HG03558 (cell line): ENCODE measurements at regions not wholly inside any gene's neighbourhood (a gene's known extent, or its start where the extent isn't known, plus 50 kb on each side); places are given as distances from the start of the nearest gene placed in this dataset.
A peak's percentile ranks its signal among the peaks of the same experiment; 100 is the strongest.

ENCODE experiments used
- ATAC-seq: cut with Tn5 transposase; IDR thresholded peaks from one replicate; pipeline ENCODE4 v1.9.1; 2021; ENCODE audit warnings: moderate number of reproducible peaks; ENCODE audit not compliant: unreplicated experiment; ENCODE audit errors: extremely low read depth

DNA sequence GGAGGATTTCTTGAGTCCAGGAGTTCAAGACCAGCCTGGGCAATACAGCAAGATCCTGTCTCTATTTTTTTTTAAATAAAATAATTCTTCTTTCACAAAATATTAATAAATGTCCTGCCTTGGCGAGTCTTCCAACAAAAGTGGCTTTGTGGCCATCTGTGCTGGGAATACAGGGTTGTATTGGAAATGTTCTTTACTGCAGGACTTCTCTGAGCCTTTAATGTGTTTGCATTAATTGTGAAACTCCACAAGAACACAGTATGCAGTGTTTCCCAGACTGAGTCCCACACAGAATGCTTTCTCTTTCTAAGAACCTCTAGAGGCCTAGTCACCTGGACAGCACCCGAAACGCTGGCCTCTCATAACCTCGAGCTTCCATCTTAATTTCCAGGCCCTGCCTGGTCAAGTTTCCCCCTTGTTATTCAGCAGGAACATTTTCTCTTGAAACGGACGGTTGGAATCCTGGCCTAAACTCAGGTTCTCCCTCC lies 85.4 kb upstream of the ARRDC4 start:
- no peak for ATAC-seq

DNA sequence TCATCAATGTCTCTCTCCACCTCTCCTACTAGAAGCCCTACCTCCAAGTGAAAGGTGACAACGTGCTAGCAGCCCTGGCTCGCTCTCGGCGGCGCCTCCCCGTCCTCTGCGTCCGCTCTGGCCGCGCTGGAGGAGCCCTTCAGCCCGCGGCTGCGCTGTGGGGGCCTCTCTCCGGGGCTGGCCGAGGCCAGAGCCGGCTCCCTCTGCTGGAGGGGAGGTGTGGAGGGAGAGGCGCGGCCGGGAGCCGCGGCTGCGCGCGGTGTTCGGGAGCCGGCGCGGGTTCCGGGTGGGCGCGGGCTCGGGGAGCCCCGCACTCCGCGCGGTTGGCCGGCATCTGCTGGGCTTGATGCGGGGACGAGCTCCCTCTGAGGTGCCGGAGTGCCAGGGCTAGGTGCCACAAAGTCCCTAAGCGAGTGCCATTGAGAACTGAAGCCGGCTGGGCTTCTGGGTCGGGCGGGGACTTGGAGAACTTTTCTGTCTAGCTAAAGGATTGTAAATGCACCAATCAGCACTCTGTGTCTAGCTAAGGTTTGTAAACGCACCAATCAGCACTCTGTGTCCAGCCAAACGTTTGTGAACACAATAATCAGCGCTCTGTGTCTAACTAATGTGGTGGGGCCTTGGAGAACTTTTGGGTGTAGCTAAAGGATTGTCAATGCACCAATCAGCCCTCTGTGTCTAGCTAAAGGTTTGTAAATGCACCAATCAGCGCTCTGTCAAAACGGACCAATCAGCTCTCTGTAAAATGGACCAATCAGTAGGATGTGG lies 84.8 kb upstream of the ARRDC4 start:
- ATAC-seq, result no peak

- ATAC-seq, result no peak
Observed at GRCh38 chr15:97876281-97876675, 84.2 kb upstream of the ARRDC4 start.

DNA sequence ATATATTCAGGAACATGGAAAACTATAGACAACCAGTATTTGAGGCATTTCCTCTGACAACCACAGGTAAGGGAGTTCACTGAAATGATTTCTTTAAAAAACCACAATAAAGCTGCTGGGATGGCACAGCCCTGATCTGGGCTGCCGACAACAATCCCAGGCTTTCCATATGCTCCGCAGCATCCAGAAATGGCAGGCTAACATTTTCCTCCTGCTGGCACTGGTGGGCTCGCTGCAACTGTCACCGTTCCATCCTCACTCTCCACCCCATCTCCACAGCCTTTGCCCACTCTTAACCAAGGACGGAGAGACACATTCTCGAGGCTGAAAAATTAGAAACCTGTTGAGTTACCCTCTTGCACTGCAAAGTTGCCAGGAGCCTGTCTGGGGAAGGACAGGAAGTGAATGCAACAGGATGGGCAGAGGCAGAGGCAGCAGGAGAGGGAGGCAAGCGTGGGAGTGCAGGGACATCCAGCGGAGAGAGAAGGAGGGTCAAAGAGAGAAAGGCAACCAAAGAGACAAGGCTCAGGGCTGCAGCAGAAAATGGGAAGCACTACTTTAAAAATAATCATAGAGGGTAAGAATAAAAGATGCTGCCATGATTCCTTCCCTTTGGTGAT lies 79.0 kb upstream of the ARRDC4 start:
- ATAC-seq, result no peak

DNA sequence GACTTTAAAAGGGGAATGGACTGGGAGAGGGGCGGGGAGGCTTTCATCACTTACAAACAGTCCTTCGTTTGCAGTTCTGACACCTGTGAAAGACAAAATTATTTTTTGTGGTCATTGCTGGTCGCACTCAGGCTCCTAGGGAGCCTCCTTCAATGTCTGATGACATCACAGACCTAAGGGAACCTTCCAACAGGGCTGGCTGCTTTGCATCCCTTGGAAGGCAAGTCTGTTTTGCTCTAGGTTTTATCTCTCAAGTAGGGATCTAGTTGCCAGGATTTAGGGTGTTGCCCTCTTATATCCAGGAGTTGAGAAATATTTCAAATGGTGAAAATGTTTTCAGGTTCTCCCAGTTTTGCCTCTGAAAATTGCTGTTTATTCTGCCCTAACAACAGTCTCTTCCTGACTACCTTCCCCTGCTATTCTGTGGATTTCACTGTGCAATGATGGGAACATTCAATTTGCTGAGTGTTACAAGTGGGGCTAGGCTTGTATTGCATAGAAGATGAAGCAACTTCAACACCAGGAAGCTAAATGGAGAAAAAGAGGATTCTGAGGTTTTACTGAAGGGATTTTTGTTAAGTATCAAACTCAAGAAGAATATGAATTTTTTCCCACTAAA lies 75.9 kb upstream of the ARRDC4 start:
- ATAC-seq, result no peak

DNA sequence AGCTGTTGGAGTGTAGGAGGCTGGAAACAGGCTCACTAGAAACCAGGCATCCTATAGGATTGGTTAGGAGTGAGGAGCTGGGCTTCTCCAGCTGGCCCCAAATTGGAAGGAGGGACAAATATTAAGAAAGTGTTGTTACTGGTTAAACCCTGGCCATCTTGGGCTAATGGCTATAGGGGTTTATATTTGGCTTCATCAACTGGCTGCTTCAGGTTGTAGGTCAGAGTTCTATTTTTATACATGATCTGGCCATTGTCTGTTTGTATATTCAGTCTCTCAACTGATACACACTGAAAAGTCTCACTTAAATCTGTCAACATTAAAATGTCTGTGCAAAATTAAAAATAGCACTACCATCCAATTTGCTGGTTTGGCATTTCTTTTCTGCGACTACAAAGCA lies 70.2 kb upstream of the ARRDC4 start:
- ATAC-seq, result no peak

GRCh38 chr15:97892167-97892938 lies 68.2 kb upstream of the ARRDC4 start:
- no peak for ATAC-seq

DNA sequence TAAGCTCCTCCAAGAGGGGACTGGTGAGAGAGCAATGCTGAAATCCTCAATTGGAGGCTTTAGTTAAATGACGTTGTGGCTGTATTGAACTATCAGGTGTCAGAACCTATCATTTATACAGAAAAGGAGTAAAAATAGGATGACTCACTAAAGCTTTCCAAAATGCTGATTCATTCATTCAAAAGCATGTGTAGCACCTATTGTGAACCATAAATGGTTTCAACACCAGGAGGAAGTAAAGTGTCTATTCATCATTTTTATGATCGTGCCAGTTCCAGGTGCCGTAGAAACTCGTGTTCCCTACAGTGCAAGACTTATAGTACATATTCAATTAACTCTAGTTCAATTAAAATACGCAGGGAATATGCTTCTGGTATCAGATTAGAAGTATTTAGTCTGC lies 66.5 kb upstream of the ARRDC4 start:
- no peak for ATAC-seq

GRCh38 chr15:97899981-97900380 lies 60.5 kb upstream of the ARRDC4 start:
- ATAC-seq, result no peak

DNA sequence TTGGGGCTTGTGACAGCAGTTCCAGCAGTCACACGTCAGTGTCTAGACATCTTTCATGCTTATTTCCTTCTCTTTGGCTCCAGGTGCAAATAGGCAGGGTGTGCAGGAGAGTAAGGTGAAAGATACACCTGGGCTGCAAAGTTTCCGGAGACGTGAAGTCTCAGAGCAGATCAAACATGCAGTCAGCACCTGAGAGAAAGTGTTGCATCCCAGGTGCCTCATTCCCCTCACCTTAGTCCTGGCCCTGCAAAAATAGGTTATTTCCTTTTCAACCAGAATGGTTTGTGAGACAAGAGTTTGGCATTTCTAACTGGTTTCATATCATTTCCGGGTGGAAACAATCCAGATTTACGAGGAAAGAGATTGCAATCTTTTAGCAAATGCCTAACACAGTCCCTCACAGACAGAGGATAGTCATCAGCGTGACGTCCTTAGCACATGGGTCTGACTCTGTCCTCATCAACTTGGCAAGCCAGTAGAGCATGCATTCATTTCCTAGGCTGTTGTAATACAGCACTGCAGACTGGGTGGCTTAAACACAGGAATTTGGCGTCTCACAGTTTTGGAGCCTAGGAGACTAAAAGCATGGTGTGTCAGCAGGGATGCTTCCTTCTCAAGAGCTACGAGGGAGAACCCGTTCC lies 58.2 kb upstream of the ARRDC4 start:
- no peak for ATAC-seq

- ATAC-seq, result no peak
Observed at GRCh38 chr15:97903560-97903959, 56.9 kb upstream of the ARRDC4 start.

- no peak for ATAC-seq
Observed at GRCh38 chr15:97903971-97904572, 56.4 kb upstream of the ARRDC4 start.

GRCh38 chr15:97909291-97909891 lies 51.1 kb upstream of the ARRDC4 start:
- peak; percentile 86 for ATAC-seq
